ENCODE measurements at regions not wholly inside any gene's neighbourhood (a gene's known extent, or its start where the extent isn't known, plus 50 kb on each side); places are given as distances from the start of the nearest gene placed in this dataset.

- Histone ChIP-seq H3K36me3 (ENCODE audit: insufficient read depth, low read length) (no peaks in the 10 kb centered on the region), H3K4me3 (ENCODE audit: low read length) (no peak overlapping the region), H3K4me1 (ENCODE audit: insufficient read depth, low read length) (no peaks in the 10 kb centered on the region), H3K27me3 (ENCODE audit: insufficient read depth, low read length, poor library complexity, severe bottlenecking) (no peaks in the 10 kb centered on the region), H3K27ac (ENCODE audit: low read depth, low read length) (no peak overlapping the region), H3K9me3 (ENCODE audit: low read length) (no peaks in the 10 kb centered on the region)
- Mint-ChIP-seq H3K4me3 (no peak overlapping the region), H3K4me1 (no peaks in the 10 kb centered on the region), H3K27me3 (no peaks in the 10 kb centered on the region), H3K27ac (no peak overlapping the region), H3K36me3 (no peaks in the 10 kb centered on the region), H3K9me3 (peaks cover 22 to 29% (median 25%) of the 10 kb centered on the region in 5 donors)
- ChIA-PET POLR2A (no interaction called here), CTCF (interaction anchor here (1.1 kb wide), 1 partner anchor 19 kb away, joined by 3 read pairs; no protein-coding TSS in a partner anchor)
- DNase-seq: no peak
Observed at GRCh38 chr1:71228742-71229365, 148.0 kb upstream of the ZRANB2 start.

DNA sequence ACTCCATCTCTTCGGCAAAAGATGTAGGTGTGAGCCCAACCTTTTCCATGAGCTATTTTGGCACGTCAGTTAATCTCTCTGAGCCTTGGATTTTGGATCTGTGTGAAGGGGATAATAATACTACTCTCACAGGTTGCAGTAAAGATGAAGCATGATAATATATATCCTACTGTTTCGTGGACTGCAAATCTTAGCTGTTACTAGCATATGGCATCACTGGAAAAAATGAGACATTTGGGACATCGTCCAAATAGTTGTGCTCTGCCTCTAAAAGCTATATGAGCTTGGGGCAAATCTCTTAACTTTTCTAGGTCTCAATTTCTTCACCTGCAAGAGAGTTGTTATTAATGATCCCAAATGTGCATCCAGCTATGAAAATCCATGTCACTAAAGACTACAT is 147.4 kb upstream of the ZRANB2 start:
- Mint-ChIP-seq H3K27ac (no peak overlapping the region), H3K36me3 (no peaks in the 10 kb centered on the region)
- POLR2A ChIA-PET: no interaction called here

GRCh38 chr1:71224741-71225377 is 144.0 kb upstream of the ZRANB2 start:
- Histone ChIP-seq H3K4me1 (ENCODE audit: insufficient read depth, low read length) (no peaks in the 10 kb centered on the region), H3K27me3 (ENCODE audit: insufficient read depth, low read length, poor library complexity, severe bottlenecking) (no peaks in the 10 kb centered on the region), H3K27ac (ENCODE audit: low read depth, low read length) (no peak overlapping the region), H3K4me3 (ENCODE audit: low read length) (no peak overlapping the region), H3K36me3 (ENCODE audit: insufficient read depth, low read length) (no peaks in the 10 kb centered on the region), H3K9me3 (ENCODE audit: low read length) (no peaks in the 10 kb centered on the region)
- Mint-ChIP-seq H3K4me3 (no peak overlapping the region), H3K9me3 (peaks cover 16 to 29% (median 26%) of the 10 kb centered on the region in 5 donors), H3K4me1 (no peaks in the 10 kb centered on the region), H3K36me3 (no peaks in the 10 kb centered on the region), H3K27ac (no peak overlapping the region), H3K27me3 (no peaks in the 10 kb centered on the region)
- ChIA-PET POLR2A (no interaction called here), CTCF (no interaction called here)
- no peak for DNase-seq

More for the DNA sequence above, 147.4 kb upstream of the ZRANB2 start:
- H3K4me3 Mint-ChIP-seq: no peak overlapping the region
- no peak for DNase-seq
- H3K4me1 Mint-ChIP-seq: no peaks in the 10 kb centered on the region
- H3K4me3 ChIP-seq (ENCODE audit: low read length): no peak overlapping the region
- no peaks in the 10 kb centered on the region for H3K36me3 ChIP-seq (ENCODE audit: insufficient read depth, low read length)
- peaks cover 25 to 29% (median 28%) of the 10 kb centered on the region in 5 donors for H3K9me3 Mint-ChIP-seq
- CTCF ChIA-PET: interaction anchor here (1.1 kb wide), 1 partner anchor 20 kb away, joined by 3 read pairs; no protein-coding TSS in a partner anchor
- H3K27me3 ChIP-seq (ENCODE audit: insufficient read depth, low read length, poor library complexity, severe bottlenecking): no peaks in the 10 kb centered on the region
- H3K27me3 Mint-ChIP-seq: no peaks in the 10 kb centered on the region
- no peak overlapping the region for H3K27ac ChIP-seq (ENCODE audit: low read depth, low read length)
- H3K9me3 ChIP-seq (ENCODE audit: low read length): no peaks in the 10 kb centered on the region
- H3K4me1 ChIP-seq (ENCODE audit: insufficient read depth, low read length): no peaks in the 10 kb centered on the region

GRCh38 chr1:71223641-71224340 is 143.0 kb upstream of the ZRANB2 start:
- H3K9me3 ChIP-seq (ENCODE audit: low read length): no peaks in the 10 kb centered on the region
- peaks cover 16 to 28% (median 25%) of the 10 kb centered on the region in 5 donors for H3K9me3 Mint-ChIP-seq
- no peaks in the 10 kb centered on the region for H3K4me1 ChIP-seq (ENCODE audit: insufficient read depth, low read length)
- CTCF ChIA-PET: no interaction called here
- H3K27ac Mint-ChIP-seq: no peak overlapping the region
- no peak overlapping the region for H3K4me3 ChIP-seq (ENCODE audit: low read length)
- POLR2A ChIA-PET: no interaction called here
- no peak overlapping the region for H3K27ac ChIP-seq (ENCODE audit: low read depth, low read length)
- H3K36me3 Mint-ChIP-seq: no peaks in the 10 kb centered on the region
- H3K4me1 Mint-ChIP-seq: no peaks in the 10 kb centered on the region
- H3K4me3 Mint-ChIP-seq: no peak overlapping the region
- no peaks in the 10 kb centered on the region for H3K27me3 ChIP-seq (ENCODE audit: insufficient read depth, low read length, poor library complexity, severe bottlenecking)
- H3K27me3 Mint-ChIP-seq: no peaks in the 10 kb centered on the region
- no peaks in the 10 kb centered on the region for H3K36me3 ChIP-seq (ENCODE audit: insufficient read depth, low read length)
- no peak for DNase-seq

GRCh38 chr1:71222668-71223067 is 141.8 kb upstream of the ZRANB2 start:
- Histone ChIP-seq H3K9me3 (ENCODE audit: low read length) (no peaks in the 10 kb centered on the region), H3K4me3 (ENCODE audit: low read length) (no peak overlapping the region), H3K27ac (ENCODE audit: low read depth, low read length) (no peak overlapping the region), H3K27me3 (ENCODE audit: insufficient read depth, low read length, poor library complexity, severe bottlenecking) (no peaks in the 10 kb centered on the region), H3K4me1 (ENCODE audit: insufficient read depth, low read length) (no peaks in the 10 kb centered on the region), H3K36me3 (ENCODE audit: insufficient read depth, low read length) (no peaks in the 10 kb centered on the region)
- Mint-ChIP-seq H3K36me3 (no peaks in the 10 kb centered on the region), H3K4me3 (no peak overlapping the region), H3K9me3 (peaks cover 14 to 28% (median 21%) of the 10 kb centered on the region in 5 donors), H3K4me1 (no peaks in the 10 kb centered on the region), H3K27me3 (no peaks in the 10 kb centered on the region), H3K27ac (no peak overlapping the region)
- ChIA-PET POLR2A (no interaction called here), CTCF (no interaction called here)
- no peak for DNase-seq

GRCh38 chr1:71210718-71211117 is 129.9 kb upstream of the ZRANB2 start:
- H3K4me3 Mint-ChIP-seq: no peak overlapping the region
- H3K4me1 Mint-ChIP-seq: no peaks in the 10 kb centered on the region
- ChIA-PET POLR2A (no interaction called here), CTCF (no interaction called here)
- Histone ChIP-seq H3K4me3 (ENCODE audit: low read length) (no peak overlapping the region), H3K4me1 (ENCODE audit: insufficient read depth, low read length) (no peaks in the 10 kb centered on the region), H3K27me3 (ENCODE audit: insufficient read depth, low read length, poor library complexity, severe bottlenecking) (no peaks in the 10 kb centered on the region), H3K9me3 (ENCODE audit: low read length) (no peaks in the 10 kb centered on the region), H3K27ac (ENCODE audit: low read depth, low read length) (no peak overlapping the region), H3K36me3 (ENCODE audit: insufficient read depth, low read length) (no peaks in the 10 kb centered on the region)
- DNase-seq: no peak
- peaks cover 7 to 29% (median 11%) of the 10 kb centered on the region in 5 donors for H3K9me3 Mint-ChIP-seq
- no peaks in the 10 kb centered on the region for H3K27me3 Mint-ChIP-seq
- no peaks in the 10 kb centered on the region for H3K36me3 Mint-ChIP-seq
- no peak overlapping the region for H3K27ac Mint-ChIP-seq

DNA sequence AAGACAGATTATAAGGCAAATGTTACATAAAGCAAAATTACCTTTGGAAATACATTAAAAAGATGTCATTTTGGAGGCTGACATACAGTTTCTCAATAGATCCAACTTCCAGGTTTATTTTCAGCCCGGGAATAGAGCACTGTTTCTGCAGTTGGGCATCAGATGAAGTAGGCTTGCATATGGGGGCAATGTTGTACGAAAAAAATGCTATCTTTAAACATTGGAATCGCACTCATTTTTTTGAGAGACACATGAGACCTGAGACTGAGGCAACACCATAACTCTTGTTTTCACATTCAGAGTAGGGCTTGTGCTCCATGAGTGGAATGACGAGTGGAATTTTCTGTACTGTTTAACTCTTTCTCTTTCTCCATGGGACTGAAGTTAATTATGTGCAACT is 122.4 kb upstream of the ZRANB2 start:
- ChIA-PET CTCF (no interaction called here), POLR2A (no interaction called here)
- no peak overlapping the region for H3K4me3 ChIP-seq (ENCODE audit: low read length)
- H3K36me3 ChIP-seq (ENCODE audit: insufficient read depth, low read length): no peaks in the 10 kb centered on the region
- Mint-ChIP-seq H3K9me3 (peaks cover 4 to 24% (median 14%) of the 10 kb centered on the region in 5 donors), H3K27ac (no peak overlapping the region), H3K36me3 (no peaks in the 10 kb centered on the region), H3K4me1 (no peaks in the 10 kb centered on the region), H3K4me3 (no peak overlapping the region), H3K27me3 (no peaks in the 10 kb centered on the region)
- H3K4me1 ChIP-seq (ENCODE audit: insufficient read depth, low read length): no peaks in the 10 kb centered on the region
- H3K9me3 ChIP-seq (ENCODE audit: low read length): no peaks in the 10 kb centered on the region
- H3K27ac ChIP-seq (ENCODE audit: low read depth, low read length): no peak overlapping the region
- no peak for DNase-seq
- H3K27me3 ChIP-seq (ENCODE audit: insufficient read depth, low read length, poor library complexity, severe bottlenecking): no peaks in the 10 kb centered on the region

DNA sequence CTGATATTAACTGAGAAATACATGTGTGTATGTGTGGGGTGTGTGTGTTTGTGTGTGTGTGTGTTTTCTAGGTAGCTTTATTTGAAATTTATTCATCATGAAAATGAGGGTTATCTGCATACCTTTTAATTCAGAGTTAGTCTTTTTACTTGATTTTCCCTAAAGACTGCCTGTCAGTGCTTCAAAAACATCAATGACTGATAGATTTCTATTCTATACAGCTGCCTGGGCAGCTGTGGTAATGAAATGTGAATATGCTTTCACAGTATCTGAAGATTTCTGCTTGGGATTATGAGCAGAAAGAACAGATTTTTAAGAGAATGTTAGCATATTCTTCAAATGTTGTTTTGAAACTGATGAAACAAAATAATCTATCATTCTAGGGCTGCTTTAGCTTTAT is 119.7 kb upstream of the ZRANB2 start:
- POLR2A ChIA-PET: no interaction called here

More for the DNA sequence above, 119.7 kb upstream of the ZRANB2 start:
- H3K4me3 Mint-ChIP-seq: no peak overlapping the region
- no peaks in the 10 kb centered on the region for H3K4me1 Mint-ChIP-seq
- no peaks in the 10 kb centered on the region for H3K27me3 ChIP-seq (ENCODE audit: insufficient read depth, low read length, poor library complexity, severe bottlenecking)
- no peak overlapping the region for H3K4me3 ChIP-seq (ENCODE audit: low read length)
- no peaks in the 10 kb centered on the region for H3K36me3 ChIP-seq (ENCODE audit: insufficient read depth, low read length)
- H3K27ac ChIP-seq (ENCODE audit: low read depth, low read length): no peak overlapping the region
- no peaks in the 10 kb centered on the region for H3K36me3 Mint-ChIP-seq
- H3K27me3 Mint-ChIP-seq: no peaks in the 10 kb centered on the region
- peaks cover 4 to 16% (median 11%) of the 10 kb centered on the region in 5 donors for H3K9me3 Mint-ChIP-seq
- DNase-seq: no peak
- H3K9me3 ChIP-seq (ENCODE audit: low read length): no peaks in the 10 kb centered on the region
- CTCF ChIA-PET: no interaction called here
- no peak overlapping the region for H3K27ac Mint-ChIP-seq
- H3K4me1 ChIP-seq (ENCODE audit: insufficient read depth, low read length): no peaks in the 10 kb centered on the region

All from CD8-positive, alpha-beta memory T cell (primary cell).